H9 (cell line): ENCODE measurements at regions not wholly inside any gene's neighbourhood (a gene's known extent, or its start where the extent isn't known, plus 50 kb on each side); places are given as distances from the start of the nearest gene placed in this dataset.

Experiments
- DNase-seq: peaks from one replicate; pipeline ENCODE4 v3.0.0-alpha.2; 2017
- H2AFZ ChIP-seq: one replicate; pipeline ENCODE4 v1.6.1; 2013; ENCODE audit warnings: mild to moderate bottlenecking, low read length, control low read depth, moderate library complexity
- H2AK5ac ChIP-seq: 2 replicates; pipeline ENCODE4 v1.6.1; 2013; ENCODE audit warnings: low read length, control low read depth, mixed read lengths; ENCODE audit not compliant: insufficient read length
- H2BK120ac ChIP-seq: one replicate; pipeline ENCODE4 v1.6.1; 2013; ENCODE audit warnings: low read depth, mild to moderate bottlenecking, low read length, control low read depth, inconsistent platforms; ENCODE audit not compliant: poor library complexity, severe bottlenecking
- H2BK12ac ChIP-seq: 2 replicates; pipeline ENCODE4 v1.6.1; 2013; ENCODE audit warnings: low read length, control low read depth, mixed read lengths, low read depth; ENCODE audit not compliant: insufficient read length
- H2BK15ac ChIP-seq: 2 replicates; pipeline ENCODE4 v1.6.1; 2013; ENCODE audit warnings: low read depth, low read length, control low read depth
- H2BK20ac ChIP-seq: one replicate; pipeline ENCODE4 v1.6.1; 2013; ENCODE audit warnings: low read depth, mild to moderate bottlenecking, low read length, control low read depth, inconsistent platforms; ENCODE audit not compliant: poor library complexity, severe bottlenecking
- H2BK5ac ChIP-seq: 2 replicates; pipeline ENCODE4 v1.6.1; 2013; ENCODE audit warnings: low read length, control low read depth, mixed read lengths; ENCODE audit not compliant: insufficient read length
- H3K14ac ChIP-seq: 2 replicates; pipeline ENCODE4 v1.6.1; 2013; ENCODE audit warnings: low read length, control low read depth; ENCODE audit not compliant: insufficient read depth
- H3K18ac ChIP-seq: 2 replicates; pipeline ENCODE4 v1.6.1; 2013; ENCODE audit warnings: low read depth, mild to moderate bottlenecking, mixed read lengths, low read length, control low read depth; ENCODE audit not compliant: insufficient read length
- H3K23ac ChIP-seq: 2 replicates; pipeline ENCODE4 v1.6.1; 2013; ENCODE audit warnings: low read length, control low read depth, mixed read lengths, low read depth; ENCODE audit not compliant: insufficient read length
- H3K23me2 ChIP-seq: 2 replicates; pipeline ENCODE4 v1.6.1; 2013; ENCODE audit warnings: low read depth, mild to moderate bottlenecking, mixed read lengths, low read length, control low read depth; ENCODE audit not compliant: insufficient read length, poor library complexity, severe bottlenecking
- H3K27ac ChIP-seq: 2 replicates; pipeline ENCODE4 v1.5.1; 2013; ENCODE audit warnings: low read length, control low read depth, mixed read lengths, low read depth; ENCODE audit not compliant: insufficient read length
- H3K27me3 ChIP-seq: 2 replicates; pipeline ENCODE4 v1.6.1; 2013; ENCODE audit warnings: low read length, control low read depth, inconsistent platforms; ENCODE audit not compliant: insufficient read depth
- H3K4ac ChIP-seq: 2 replicates; pipeline ENCODE4 v1.6.1; 2013; ENCODE audit warnings: low read depth, mild to moderate bottlenecking, control low read depth, inconsistent platforms, low read length, moderate library complexity
- H3K4me1 ChIP-seq: 2 replicates; pipeline ENCODE4 v1.6.1; 2013; ENCODE audit warnings: low read length, control low read depth, inconsistent platforms; ENCODE audit not compliant: insufficient read depth
- H3K4me2 ChIP-seq: 2 replicates; pipeline ENCODE4 v1.6.1; 2013; ENCODE audit warnings: low read length, control low read depth, mixed read lengths; ENCODE audit not compliant: insufficient read length, insufficient read depth
- H3K56ac ChIP-seq: 2 replicates; pipeline ENCODE4 v1.6.1; 2013; ENCODE audit warnings: low read depth, mild to moderate bottlenecking, mixed read lengths, low read length, control low read depth; ENCODE audit not compliant: insufficient read length
- H3K79me1 ChIP-seq: 2 replicates; pipeline ENCODE4 v1.6.1; 2013; ENCODE audit warnings: low read depth, mild to moderate bottlenecking, moderate library complexity, low read length, control low read depth, inconsistent platforms; ENCODE audit not compliant: insufficient read depth, poor library complexity, severe bottlenecking
- H3K79me2 ChIP-seq: 2 replicates; pipeline ENCODE4 v1.6.1; 2013; ENCODE audit warnings: low read length, control low read depth, inconsistent platforms; ENCODE audit not compliant: insufficient read depth
- H3K9ac ChIP-seq: 2 replicates; pipeline ENCODE4 v1.6.1; 2013; ENCODE audit warnings: low read length, control low read depth, mixed read lengths; ENCODE audit not compliant: insufficient read length; ENCODE audit errors: extremely low read depth
- H3K9me3 ChIP-seq: one replicate; pipeline ENCODE4 v1.6.1; 2013; ENCODE audit warnings: low read depth, low read length, inconsistent platforms; ENCODE audit not compliant: control insufficient read depth
- H3T11ph ChIP-seq: one replicate; pipeline ENCODE4 v1.6.1; 2013; ENCODE audit warnings: mild to moderate bottlenecking, low read length, control low read depth, inconsistent platforms
- H4K20me1 ChIP-seq: one replicate; pipeline ENCODE4 v1.6.1; 2013; ENCODE audit not compliant: control insufficient read depth, insufficient read length, insufficient read depth
- H4K5ac ChIP-seq: 2 replicates; pipeline ENCODE4 v1.6.1; 2013; ENCODE audit warnings: low read depth, mild to moderate bottlenecking, mixed read lengths, low read length, control low read depth; ENCODE audit not compliant: insufficient read length
- H4K8ac ChIP-seq: replicated peaks from 2 replicates; pipeline ENCODE4 v1.6.1; 2013; ENCODE audit warnings: low read length, control low read depth, mixed read lengths, low read depth; ENCODE audit not compliant: insufficient read length
- H4K91ac ChIP-seq: 2 replicates; pipeline ENCODE4 v1.6.1; 2013; ENCODE audit warnings: low read depth, mild to moderate bottlenecking, moderate library complexity, mixed read lengths, low read length, control low read depth; ENCODE audit not compliant: insufficient read length
- H3K27ac Mint-ChIP-seq, 3 experiments: 2 replicates in 2 of 3; 3 replicates in 1 of 3; pipeline ENCODE4 v1.8.0; 2020 to 2021; ENCODE audit warnings: mixed read lengths in 3 of 3, mild to moderate bottlenecking in 1 of 3, moderate library complexity in 1 of 3
- H3K27me3 Mint-ChIP-seq: 2 replicates; pipeline ENCODE4 v1.8.0; 2021; ENCODE audit warnings: low read depth, mild to moderate bottlenecking, moderate library complexity, mixed read lengths
- H3K36me3 Mint-ChIP-seq, 3 experiments: 2 replicates in 2 of 3; 3 replicates in 1 of 3; pipeline ENCODE4 v1.8.0; 2020 to 2021; ENCODE audit warnings: low read depth in 3 of 3, mixed read lengths in 3 of 3; ENCODE audit not compliant: insufficient read depth in 1 of 3
- H3K4me1 Mint-ChIP-seq, 2 experiments: 2 replicates each; pipeline ENCODE4 v1.8.0; 2020; ENCODE audit warnings: mixed read lengths in 2 of 2
- H3K4me3 Mint-ChIP-seq, 2 experiments: 2 replicates in 1 of 2; 3 replicates in 1 of 2; pipeline ENCODE4 v1.8.0; 2020 to 2021; ENCODE audit warnings: mild to moderate bottlenecking in 2 of 2, mixed read lengths in 2 of 2, moderate library complexity in 1 of 2
- H3K9me3 Mint-ChIP-seq, 2 experiments: 2 replicates in 1 of 2; 3 replicates in 1 of 2; pipeline ENCODE4 v1.8.0; 2020; ENCODE audit warnings: mild to moderate bottlenecking in 2 of 2, mixed read lengths in 2 of 2, moderate library complexity in 1 of 2
- CTCF ChIP-seq: fragments of 200-600 bp; sonication (generic); conservative IDR thresholded peaks from 3 replicates; pipeline ENCODE4 v1.8.0; 2021; ENCODE audit warnings: antibody characterized with exemption, mild to moderate bottlenecking
- WGBS: extraction: QIAGEN DNeasy Blood & Tissue Kit; methylation state at CpG from one replicate; pipeline ENCODE4 v1.1.7; 2013; ENCODE audit warnings: missing lambda C conversion rate, low lambda C conversion rate, mixed read lengths; ENCODE audit not compliant: insufficient read length; ENCODE audit errors: extremely low coverage; 5-methylcytosine and 5-hydroxymethylcytosine counted together

- no peak overlapping the region for H4K91ac ChIP-seq
- WGBS, result no CpG with 5 or more reads among the region's 1 CpG
- H3T11ph ChIP-seq, result no peak overlapping the region
- no peak overlapping the region for H3K4me2 ChIP-seq
- H3K79me1 ChIP-seq, result no peaks in the 10 kb centered on the region
- H3K79me2 ChIP-seq, result no peaks in the 10 kb centered on the region
- 0 out of 4 replicates have a peak, but pooled peaks cover 0 to under 1% of the 10 kb centered on the region in 2 experiments for H3K4me1 Mint-ChIP-seq
- no peak for TF ChIP-seq CTCF
- no peak overlapping the region for H3K18ac ChIP-seq
- no peak overlapping the region for H2BK20ac ChIP-seq
- H4K5ac ChIP-seq, result no peak overlapping the region
- no peak overlapping the region for H2AFZ ChIP-seq
- no peaks in the 10 kb centered on the region for H3K23me2 ChIP-seq
- H3K36me3 Mint-ChIP-seq, result no peaks in the 10 kb centered on the region
- H3K27ac ChIP-seq, result no peak overlapping the region
- no peaks in the 10 kb centered on the region for H3K4me1 ChIP-seq
- no peak overlapping the region for H3K14ac ChIP-seq
- H4K20me1 ChIP-seq, result no peaks in the 10 kb centered on the region
- H2BK120ac ChIP-seq, result no peak overlapping the region
- no peak for DNase-seq
- H3K56ac ChIP-seq, result no peak overlapping the region
- no peak overlapping the region for H3K23ac ChIP-seq
- H3K9me3 ChIP-seq, result no peaks in the 10 kb centered on the region
- no peak overlapping the region for H2BK12ac ChIP-seq
- H2BK5ac ChIP-seq, result no peak overlapping the region
- no peaks in the 10 kb centered on the region for H3K9me3 Mint-ChIP-seq
- H3K4ac ChIP-seq, result no peak overlapping the region
- no peaks in the 10 kb centered on the region for H3K27me3 ChIP-seq
- no peak overlapping the region for H3K27ac Mint-ChIP-seq
- no peak overlapping the region for H2AK5ac ChIP-seq
- H2BK15ac ChIP-seq, result no peak overlapping the region
- H4K8ac ChIP-seq, result no peak overlapping the region
- H3K27me3 Mint-ChIP-seq, result no peaks in the 10 kb centered on the region
- no peak overlapping the region for H3K4me3 Mint-ChIP-seq
- no peak overlapping the region for H3K9ac ChIP-seq
Measured at GRCh38 chr13:84487752-84488151, 605.5 kb upstream of the SLITRK1 start.
